ENCODE measurements at regions not wholly inside any gene's neighbourhood (a gene's known extent, or its start where the extent isn't known, plus 50 kb on each side); places are given as distances from the start of the nearest gene placed in this dataset.

GRCh38 chr2:240319855-240320203 lies 115.6 kb upstream of the GPC1 start:
- Histone ChIP-seq H3K27ac (ENCODE audit: insufficient read depth, low read length) (peak overlapping the region; percentile 4; the same call in 1 of the 2 replicates), H4K8ac (ENCODE audit: low read depth in 2 of 2, low read length in 2 of 2) (peak overlapping the region in 1 of 2 experiments; percentile 62; a peak in 2 of 4 replicates), H3K23ac (ENCODE audit: low read depth, low read length) (peak overlapping the region; percentile 17; the same call in 1 of the 2 replicates), H3K14ac (replicated peaks; ENCODE audit: low read depth, low read length) (peak overlapping the region; percentile 47), H4K5ac (ENCODE audit: low read depth, low read length) (peak overlapping the region; percentile 12; the same call in 1 of the 2 replicates), H3K9ac (ENCODE audit: low read depth, low read length) (no peak overlapping the region), H2BK15ac (ENCODE audit: low read depth, low read length) (peak overlapping the region; percentile 64; the same call in 1 of the 3 replicates), H2BK20ac (ENCODE audit: low read depth, low read length) (peak overlapping the region; percentile 72), H3K4me1 (ENCODE audit: control insufficient read depth, insufficient read depth, low read length) (peaks cover 11% of the 10 kb centered on the region), H3K9me1 (ENCODE audit: insufficient read depth, low read length) (peaks cover 16% of the 10 kb centered on the region), H2BK120ac (ENCODE audit: low read depth, low read length) (peak overlapping the region; percentile 84), H4K20me1 (ENCODE audit: insufficient read depth, low read length) (no peaks in the 10 kb centered on the region; the same call in 1 of the 2 replicates), H2AFZ (replicated peaks; ENCODE audit: low read length, poor library complexity) (peak overlapping the region; percentile 79), H3K36me3 (ENCODE audit: control insufficient read depth, insufficient read depth, low read length) (no peaks in the 10 kb centered on the region), H3K4me2 (ENCODE audit: low read depth, low read length) (peak overlapping the region; percentile 9; the same call in 1 of the 2 replicates), H3K4ac (ENCODE audit: low read depth, low read length) (peak overlapping the region; percentile 97), H3K9me3 (ENCODE audit: control insufficient read depth, insufficient read depth, low read length) (no peaks in the 10 kb centered on the region), H3K79me1 (ENCODE audit: low read depth in 1 of 2, low read length in 2 of 2) (no peaks in the 10 kb centered on the region), H3K18ac (ENCODE audit: low read depth, low read length) (no peak overlapping the region; the same call in 1 of the 2 replicates), H2AK9ac (replicated peaks; ENCODE audit: low read depth, low read length, poor library complexity) (peak overlapping the region; percentile 47), H2BK5ac (ENCODE audit: low read depth, low read length, poor library complexity, severe bottlenecking) (peak overlapping the region; percentile 17), H4K91ac (ENCODE audit: insufficient read depth, low read depth, low read length) (peak overlapping the region; percentile 68), H2AK5ac (ENCODE audit: low read depth, low read length) (peak overlapping the region; percentile 88), H3K4me3 (ENCODE audit: insufficient read depth, low read depth, low read length) (no peak overlapping the region), H3K27me3 (ENCODE audit: control insufficient read depth, insufficient read depth, low read length) (no peaks in the 10 kb centered on the region), H3K56ac (ENCODE audit: extremely low read depth, insufficient read depth, low read length) (no peak overlapping the region)
- BruUV-seq (replicated peaks) = no TSS peak
- no CpG with 5 or more reads among the region's 9 CpGs for WGBS, 2 experiments (ENCODE audit: extremely low coverage in 2 of 2, insufficient read length in 1 of 2)
- ChIA-PET POLR2A (ENCODE audit: unreplicated experiment) (no interaction called here), CTCF (no interaction called here)
- ATAC-seq (ENCODE audit: low read depth) (no peak), DNase-seq (no peak)
- TF ChIP-seq CHD1 (IDR thresholded peaks at IDR 0.05; ENCODE audit: low read depth, low read length) (no peak), NFE2L2 (IDR thresholded peaks at IDR 0.05; ENCODE audit: low read depth, low read length) (no peak), RFX5 (IDR thresholded peaks at IDR 0.05; ENCODE audit: low read depth, low read length) (no peak), FOS (IDR thresholded peaks at IDR 0.05; ENCODE audit: low read depth, low read length) (no peak), MAZ (IDR thresholded peaks at IDR 0.05; ENCODE audit: borderline replicate concordance, low read depth, low read length) (no peak), POLR2A (IDR thresholded peaks at IDR 0.05; ENCODE audit: low read depth, low read length) (peak; percentile 24; the same call in 1 of the 2 replicates)
- intact Hi-C loops (cut with micrococcal nuclease) (no loop called here), dilution Hi-C loops (cut with HindIII; ENCODE audit: low sequenced_read_pairs, unreplicated experiment) (no loop called here), in situ Hi-C loops (cut with MboI; ENCODE audit: low sequenced_read_pairs) (no loop called here)

Measured in IMR-90 (cell line).